Keratinocyte (primary cell): ENCODE measurements at regions not wholly inside any gene's neighbourhood (a gene's known extent, or its start where the extent isn't known, plus 50 kb on each side); places are given as distances from the start of the nearest gene placed in this dataset.

Source experiments
- EZH2 ChIP-seq: IDR thresholded peaks from one replicate; pipeline ENCODE4 v1.6.1; 2012; ENCODE audit warnings: inconsistent platforms, mild to moderate bottlenecking, low read length, moderate library complexity
- TF ChIP-seq, protein P1 (sequence below), 3 experiments: IDR thresholded peaks in 1 of 3; conservative IDR thresholded peaks in 1 of 3; optimal IDR thresholded peaks in 1 of 3; 2 replicates in 2 of 3; 3 replicates in 1 of 3; pipeline versions ENCODE3 to v1.5.1; 2011; ENCODE audit warnings: low read length in 3 of 3, mild to moderate bottlenecking in 3 of 3, moderate library complexity in 2 of 3, control low read depth in 1 of 3, inconsistent platforms in 1 of 3; ENCODE audit not compliant: insufficient read depth in 2 of 3; ENCODE audit errors: extremely low read depth in 1 of 3

DNA sequence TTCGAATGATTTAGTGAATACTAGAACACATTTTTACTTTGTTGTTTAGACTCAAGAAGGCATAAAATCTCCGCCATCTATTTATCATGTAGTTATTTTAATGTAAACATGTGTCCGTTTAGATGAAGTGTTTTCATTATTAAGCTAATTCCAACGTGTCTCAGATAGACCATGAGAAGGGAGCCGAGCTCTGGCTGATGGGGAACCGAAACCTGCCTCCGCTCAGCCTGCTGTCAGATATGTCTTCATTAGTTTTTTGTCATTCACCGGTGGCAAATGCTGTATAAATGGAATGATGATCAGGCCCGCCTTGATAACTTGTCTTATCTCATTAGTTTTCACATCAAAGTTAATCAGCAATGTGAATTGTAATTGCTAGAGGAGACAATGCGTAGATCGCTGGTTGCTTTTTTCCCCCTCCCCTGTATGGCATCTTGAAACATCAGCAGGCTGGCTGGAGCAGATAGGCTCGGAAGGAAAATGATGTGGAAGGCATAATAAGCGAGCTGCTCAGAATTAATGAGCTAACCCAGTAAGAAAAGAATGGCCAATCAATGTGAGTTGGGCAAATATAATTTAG is 136.4 kb downstream of the LINC00237 start:
- TF ChIP-seq, protein P1, sequence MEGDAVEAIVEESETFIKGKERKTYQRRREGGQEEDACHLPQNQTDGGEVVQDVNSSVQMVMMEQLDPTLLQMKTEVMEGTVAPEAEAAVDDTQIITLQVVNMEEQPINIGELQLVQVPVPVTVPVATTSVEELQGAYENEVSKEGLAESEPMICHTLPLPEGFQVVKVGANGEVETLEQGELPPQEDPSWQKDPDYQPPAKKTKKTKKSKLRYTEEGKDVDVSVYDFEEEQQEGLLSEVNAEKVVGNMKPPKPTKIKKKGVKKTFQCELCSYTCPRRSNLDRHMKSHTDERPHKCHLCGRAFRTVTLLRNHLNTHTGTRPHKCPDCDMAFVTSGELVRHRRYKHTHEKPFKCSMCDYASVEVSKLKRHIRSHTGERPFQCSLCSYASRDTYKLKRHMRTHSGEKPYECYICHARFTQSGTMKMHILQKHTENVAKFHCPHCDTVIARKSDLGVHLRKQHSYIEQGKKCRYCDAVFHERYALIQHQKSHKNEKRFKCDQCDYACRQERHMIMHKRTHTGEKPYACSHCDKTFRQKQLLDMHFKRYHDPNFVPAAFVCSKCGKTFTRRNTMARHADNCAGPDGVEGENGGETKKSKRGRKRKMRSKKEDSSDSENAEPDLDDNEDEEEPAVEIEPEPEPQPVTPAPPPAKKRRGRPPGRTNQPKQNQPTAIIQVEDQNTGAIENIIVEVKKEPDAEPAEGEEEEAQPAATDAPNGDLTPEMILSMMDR (optimal IDR thresholded peaks at IDR 0.05 in 1 of 3, IDR thresholded peaks at IDR 0.05 in 1 of 3, conservative IDR thresholded peaks at IDR 0.05 in 1 of 3; ENCODE audit: extremely low read depth in 1 of 3, insufficient read depth in 2 of 3, low read length in 3 of 3) = no peak
- TF ChIP-seq EZH2 = no peak
